ENCODE measurements at regions not wholly inside any gene's neighbourhood (a gene's known extent, or its start where the extent isn't known, plus 50 kb on each side); places are given as distances from the start of the nearest gene placed in this dataset.

GRCh38 chr2:150847578-150847977, 360.1 kb upstream of the RND3 start:
- no peak overlapping the region for H3K27ac ChIP-seq (ENCODE audit: insufficient read depth, low read depth, low read length)
- peaks cover 0 to 6% of the 10 kb centered on the region in 2 experiments for H3K27me3 ChIP-seq (ENCODE audit: control insufficient read depth in 2 of 2, insufficient read depth in 2 of 2, low read length in 2 of 2)
- no peak for DNase-seq (ENCODE audit: low read depth, low spot score)
- H3K9ac ChIP-seq (replicated peaks; ENCODE audit: extremely low read depth, insufficient read depth, low read length): no peak overlapping the region
- no peaks in the 10 kb centered on the region for H3K4me1 ChIP-seq (ENCODE audit: control insufficient read depth, extremely low read depth, insufficient read depth, low read length)
- H3K36me3 ChIP-seq (ENCODE audit: control insufficient read depth in 2 of 2, extremely low read depth in 1 of 2, insufficient read depth in 2 of 2, low read length in 2 of 2): no peaks in the 10 kb centered on the region
- H3K4me3 ChIP-seq (replicated peaks in 1 of 3; ENCODE audit: insufficient read depth in 1 of 3, low read depth in 1 of 3, low read length in 3 of 3): no peak overlapping the region
- intact Hi-C loops (cut with micrococcal nuclease): no loop called here
- H3K9me1 ChIP-seq (replicated peaks; ENCODE audit: control insufficient read depth, extremely low read depth, insufficient read depth, low read length): no peaks in the 10 kb centered on the region
- H3K9me3 ChIP-seq (replicated peaks; ENCODE audit: control insufficient read depth, insufficient read depth, low read length): no peaks in the 10 kb centered on the region
- no peak overlapping the region for H3K4me2 ChIP-seq (ENCODE audit: insufficient read depth, low read length)
- no peaks in the 10 kb centered on the region for H3K79me2 ChIP-seq (ENCODE audit: control insufficient read depth, insufficient read depth, low read length)
- FAIRE-seq: no peak
- ChIA-PET CTCF (interaction anchor here (0.6 to 2.2 kb wide), 3 partner anchors 12 to 432 kb away, joined by 3 to 5 read pairs (median 4); no protein-coding TSS in a partner anchor), POLR2A (no interaction called here)
- no TSS peak for BruUV-seq (replicated peaks)
- dilution Hi-C loops (cut with MboI; ENCODE audit: extremely low pct_ligation_motif_present, low sequenced_read_pairs): no loop called here
- TF ChIP-seq, protein P1, sequence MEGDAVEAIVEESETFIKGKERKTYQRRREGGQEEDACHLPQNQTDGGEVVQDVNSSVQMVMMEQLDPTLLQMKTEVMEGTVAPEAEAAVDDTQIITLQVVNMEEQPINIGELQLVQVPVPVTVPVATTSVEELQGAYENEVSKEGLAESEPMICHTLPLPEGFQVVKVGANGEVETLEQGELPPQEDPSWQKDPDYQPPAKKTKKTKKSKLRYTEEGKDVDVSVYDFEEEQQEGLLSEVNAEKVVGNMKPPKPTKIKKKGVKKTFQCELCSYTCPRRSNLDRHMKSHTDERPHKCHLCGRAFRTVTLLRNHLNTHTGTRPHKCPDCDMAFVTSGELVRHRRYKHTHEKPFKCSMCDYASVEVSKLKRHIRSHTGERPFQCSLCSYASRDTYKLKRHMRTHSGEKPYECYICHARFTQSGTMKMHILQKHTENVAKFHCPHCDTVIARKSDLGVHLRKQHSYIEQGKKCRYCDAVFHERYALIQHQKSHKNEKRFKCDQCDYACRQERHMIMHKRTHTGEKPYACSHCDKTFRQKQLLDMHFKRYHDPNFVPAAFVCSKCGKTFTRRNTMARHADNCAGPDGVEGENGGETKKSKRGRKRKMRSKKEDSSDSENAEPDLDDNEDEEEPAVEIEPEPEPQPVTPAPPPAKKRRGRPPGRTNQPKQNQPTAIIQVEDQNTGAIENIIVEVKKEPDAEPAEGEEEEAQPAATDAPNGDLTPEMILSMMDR (IDR thresholded peaks at IDR 0.05; ENCODE audit: extremely low read depth in 1 of 2, insufficient read depth in 1 of 2, low read depth in 1 of 2, low read length in 2 of 2): no peak
- TF ChIP-seq EZH2 (IDR thresholded peaks at IDR 0.05; ENCODE audit: borderline replicate concordance, low read depth, low read length, severe bottlenecking): no peak
- TF ChIP-seq GATA2 (IDR thresholded peaks at IDR 0.05; ENCODE audit: insufficient read depth, insufficient read length, low read depth, low read length): no peak
- TF ChIP-seq MAX (IDR thresholded peaks at IDR 0.05; ENCODE audit: insufficient read depth, insufficient read length): no peak
- no peak for TF ChIP-seq MYC (IDR thresholded peaks at IDR 0.05; ENCODE audit: low read depth, low read length)
- TF ChIP-seq POLR2A (IDR thresholded peaks at IDR 0.05; ENCODE audit: low read depth, low read length): no peak
- no peak for TF ChIP-seq POLR2AphosphoS5 (IDR thresholded peaks at IDR 0.05; ENCODE audit: insufficient read depth, low read depth, low read length)
- TF ChIP-seq FOS (IDR thresholded peaks at IDR 0.05; ENCODE audit: borderline replicate concordance, insufficient read depth, low read length): no peak
- TF ChIP-seq JUN (IDR thresholded peaks at IDR 0.05; ENCODE audit: borderline replicate concordance, insufficient read depth, insufficient read length, low read depth): no peak
- no peaks in the 10 kb centered on the region for H4K20me1 ChIP-seq (replicated peaks; ENCODE audit: control insufficient read depth, extremely low read depth, insufficient read depth, low read length)
- no peak overlapping the region for H2AFZ ChIP-seq (ENCODE audit: low read depth, low read length)

Data from endothelial cell of umbilical vein (primary cell).